Aorta (tissue), 5 donors: ENCODE measurements at regions not wholly inside any gene's neighbourhood (a gene's known extent, or its start where the extent isn't known, plus 50 kb on each side); places are given as distances from the start of the nearest gene placed in this dataset.

Experiments used
- ATAC-seq: fragments of 200-7000 bp; cut with Tn5 transposase; one replicate; pipeline ENCODE4 v1.9.1; 2022; ENCODE audit warnings: moderate library complexity; ENCODE audit not compliant: low FRiP score
- DNase-seq, 2 donors: peaks; one replicate each; pipeline ENCODE4 v3.0.0-alpha.2; 2020
- H3K27ac ChIP-seq, 2 donors: one replicate each; pipeline ENCODE4 v1.5.1; 2013; ENCODE audit warnings: low read length in 2 of 2, mild to moderate bottlenecking in 2 of 2, moderate library complexity in 2 of 2, control low read depth in 1 of 2, inconsistent platforms in 1 of 2, low read depth in 1 of 2
- H3K27me3 ChIP-seq, 2 donors: one replicate each; pipeline ENCODE4 v1.6.1; 2013; ENCODE audit warnings: control low read depth in 1 of 2, low read length in 1 of 2, mild to moderate bottlenecking in 1 of 2, moderate library complexity in 1 of 2; ENCODE audit not compliant: insufficient read depth in 2 of 2, control insufficient read depth in 1 of 2
- H3K36me3 ChIP-seq, 2 donors: one replicate each; pipeline ENCODE4 v1.6.1; 2013; ENCODE audit warnings: control low read depth in 1 of 2, low read length in 1 of 2, mild to moderate bottlenecking in 1 of 2; ENCODE audit not compliant: insufficient read depth in 2 of 2, control insufficient read depth in 1 of 2
- H3K4me1 ChIP-seq, 2 donors: one replicate each; pipeline ENCODE4 v1.6.1; 2013; ENCODE audit warnings: low read length in 2 of 2, control low read depth in 1 of 2, mild to moderate bottlenecking in 1 of 2, moderate library complexity in 1 of 2; ENCODE audit not compliant: insufficient read depth in 2 of 2, control insufficient read depth in 1 of 2
- H3K4me3 ChIP-seq, 2 donors: one replicate each; pipeline ENCODE4 v1.5.1; 2013; ENCODE audit warnings: low read length in 2 of 2, control low read depth in 1 of 2, mild to moderate bottlenecking in 1 of 2
- H3K9me3 ChIP-seq: one replicate; pipeline ENCODE4 v1.6.1; 2013; ENCODE audit warnings: mild to moderate bottlenecking, low read length; ENCODE audit not compliant: control insufficient read depth
- WGBS, 2 donors: extraction: QIAGEN DNeasy Blood & Tissue Kit; methylation state at CpG; one replicate each; pipeline ENCODE4 v1.1.7; 2013; 5-methylcytosine and 5-hydroxymethylcytosine counted together
- intact Hi-C, 2 donors: fragments of 100-400 bp; cut with DNase I; formaldehyde crosslinking; loops; one replicate each; pipeline versions ENCODE4 v1.14.2 to v1.15.0; 2022
- donor health status: healthy with polysubstance abuse.
- donor health status: Bipolar disorder and iron deficiency.
- donor health status: DM: no; HTN: no; CAD: no.
- donor health status: DM: no; HTN: no; CAD: no.
- donor health status: DM: yes; HTN: yes; CAD: no.

- WGBS, 2 donors: 27 to 29% methylated on average over 3 of the region's 3 CpGs
- DNase-seq: no peak
These were observed 144.5 kb downstream of the PPP1R3A start for GRCh38 chr7:113774182-113774807.

DNA sequence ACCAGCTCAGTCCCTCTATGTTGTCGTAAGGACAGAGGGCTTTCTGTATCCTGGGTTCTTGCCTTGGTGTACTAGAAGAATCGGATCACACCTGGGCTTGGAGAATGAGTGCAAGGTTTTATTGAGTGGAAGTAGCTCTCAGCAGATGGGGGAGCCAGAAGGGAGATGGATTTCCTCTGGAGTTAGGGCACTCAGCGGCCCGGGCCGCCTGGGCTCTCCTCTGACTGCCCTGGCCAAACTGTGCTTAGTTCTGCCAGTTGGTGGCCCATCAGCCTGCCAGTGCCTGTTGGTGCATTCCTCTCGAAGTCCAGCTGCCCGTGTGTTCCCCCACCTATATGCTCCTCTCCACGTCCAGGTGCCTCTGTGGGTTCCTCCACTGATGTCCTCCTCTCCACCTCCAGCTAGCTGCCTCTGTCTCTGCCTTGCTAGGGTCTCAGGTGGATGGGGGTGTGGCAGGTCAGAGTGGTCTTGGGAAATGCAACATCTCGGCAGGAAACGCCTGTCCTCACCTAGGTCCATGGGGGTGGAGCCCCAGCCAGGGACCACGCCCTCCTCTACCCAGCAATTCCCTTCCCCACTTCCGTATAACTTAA is 148.6 kb downstream of the PPP1R3A start:
- Histone ChIP-seq H3K4me1 (no peaks in the 10 kb centered on the region), H3K4me3 (no peak overlapping the region), H3K36me3 (no peaks in the 10 kb centered on the region), H3K27me3 (no peaks in the 10 kb centered on the region), H3K27ac (no peak overlapping the region), H3K9me3 (no peaks in the 10 kb centered on the region)
- ATAC-seq (no peak), DNase-seq (no peak)
- intact Hi-C loops: no loop called here
- WGBS, 2 donors: 93 to 95% methylated on average over 12 of the region's 12 CpGs

More at GRCh38 chr7:113774182-113774807, 144.5 kb downstream of the PPP1R3A start:
- Histone ChIP-seq H3K9me3 (no peaks in the 10 kb centered on the region), H3K4me1 (no peaks in the 10 kb centered on the region), H3K27ac (no peak overlapping the region), H3K36me3 (no peaks in the 10 kb centered on the region), H3K4me3 (no peak overlapping the region), H3K27me3 (no peaks in the 10 kb centered on the region)
- intact Hi-C loops: no loop called here
- peak; percentile 59 for ATAC-seq

- no peaks in the 10 kb centered on the region for H3K27me3 ChIP-seq
- no peaks in the 10 kb centered on the region for H3K36me3 ChIP-seq
- ATAC-seq: no peak
- H3K4me3 ChIP-seq: no peak overlapping the region
- 57 to 81% methylated on average over 1 of the region's 1 CpG for WGBS, 2 donors
- no peak for DNase-seq
- no peaks in the 10 kb centered on the region for H3K9me3 ChIP-seq
- H3K27ac ChIP-seq: no peak overlapping the region
- no peaks in the 10 kb centered on the region for H3K4me1 ChIP-seq
- intact Hi-C loops: no loop called here
These were observed 150.4 kb downstream of the PPP1R3A start for GRCh38 chr7:113768387-113768786.

DNA sequence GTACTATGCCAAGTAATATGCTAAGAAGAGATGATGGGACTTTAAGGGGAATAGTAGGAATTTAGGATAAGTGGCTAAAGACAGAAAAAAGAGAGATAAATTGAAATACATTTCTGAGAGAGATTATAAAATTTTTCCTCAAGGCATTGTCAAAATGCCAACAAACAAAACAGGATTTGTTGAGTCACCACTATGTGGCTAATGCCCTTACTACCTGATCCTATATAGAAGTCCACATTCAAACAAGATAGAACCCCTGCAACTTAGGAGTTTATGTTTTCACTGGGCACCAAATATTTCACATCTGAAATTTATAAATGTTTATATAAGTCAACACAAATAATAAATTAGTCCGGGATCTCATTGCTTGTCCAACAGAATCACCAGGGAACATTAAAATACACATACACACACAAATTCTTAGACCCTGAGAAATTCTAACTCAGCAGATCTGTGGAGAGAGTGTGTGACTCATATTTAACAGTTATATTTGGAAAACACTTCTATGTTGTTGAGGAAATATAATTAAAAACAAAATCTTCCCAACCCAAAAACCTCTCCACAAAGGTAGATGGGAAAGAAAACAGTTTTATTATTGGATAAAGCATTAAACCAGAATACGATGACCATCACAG is 154.3 kb downstream of the PPP1R3A start:
- Histone ChIP-seq H3K36me3 (no peaks in the 10 kb centered on the region), H3K4me1 (no peaks in the 10 kb centered on the region), H3K27ac (no peak overlapping the region), H3K27me3 (no peaks in the 10 kb centered on the region), H3K9me3 (no peaks in the 10 kb centered on the region), H3K4me3 (no peak overlapping the region)
- no peak for ATAC-seq
- WGBS, 2 donors: 37 to 39% methylated on average over 2 of the region's 2 CpGs
- DNase-seq: no peak
- intact Hi-C loops: no loop called here

DNA sequence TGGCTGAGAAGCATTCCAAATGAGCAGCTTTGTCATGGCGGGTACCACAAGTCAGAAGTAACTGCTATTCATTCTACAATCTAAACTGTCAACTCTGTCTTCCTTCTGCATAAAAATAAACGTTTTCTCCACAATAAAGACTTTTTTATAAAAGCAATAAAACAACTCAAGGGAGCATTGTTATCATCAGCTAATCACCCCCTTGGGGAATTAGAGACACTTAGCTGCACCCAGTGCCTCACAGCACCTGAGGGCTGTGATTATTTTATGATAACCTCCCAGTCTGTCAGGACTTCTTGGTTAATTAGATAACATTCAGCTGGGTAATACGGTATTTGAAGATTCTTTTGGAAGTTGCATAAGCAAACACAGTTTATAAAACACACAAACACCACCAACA is 155.6 kb downstream of the PPP1R3A start:
- DNase-seq (no peak), ATAC-seq (no peak)
- Histone ChIP-seq H3K36me3 (no peaks in the 10 kb centered on the region), H3K27me3 (no peaks in the 10 kb centered on the region), H3K4me1 (no peaks in the 10 kb centered on the region), H3K9me3 (no peaks in the 10 kb centered on the region), H3K27ac (no peak overlapping the region), H3K4me3 (no peak overlapping the region)
- intact Hi-C loops: no loop called here
- 68 to 75% methylated on average over 3 of the region's 3 CpGs for WGBS, 2 donors

DNA sequence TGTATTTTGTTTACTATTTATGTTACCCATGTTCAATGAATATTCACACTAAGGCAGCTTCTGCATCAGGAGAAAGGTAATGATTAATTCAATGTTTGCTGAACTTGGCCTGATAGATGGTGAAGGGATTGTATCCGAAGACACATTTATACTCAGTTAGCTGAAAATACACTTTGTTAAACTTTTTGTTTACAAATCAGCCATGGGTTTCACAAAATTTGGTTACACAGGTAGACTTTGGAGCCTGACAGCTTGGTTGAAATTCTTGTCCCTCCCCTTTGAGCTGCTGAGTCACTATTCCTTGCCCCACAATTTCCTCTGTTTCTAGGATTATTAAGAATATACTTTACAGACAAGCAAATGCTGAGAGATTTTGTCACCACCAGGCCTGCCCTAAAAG is 162.6 kb downstream of the PPP1R3A start:
- DNase-seq (no peak), ATAC-seq (no peak)
- Histone ChIP-seq H3K4me3 (no peak overlapping the region), H3K36me3 (no peaks in the 10 kb centered on the region), H3K9me3 (no peaks in the 10 kb centered on the region), H3K27ac (no peak overlapping the region), H3K27me3 (no peaks in the 10 kb centered on the region), H3K4me1 (no peaks in the 10 kb centered on the region)
- 99 to 100% methylated on average over 1 of the region's 1 CpG for WGBS, 2 donors
- intact Hi-C loops: no loop called here

GRCh38 chr7:113752689-113753088 is 166.1 kb downstream of the PPP1R3A start:
- WGBS, 2 donors: 84 to 85% methylated on average over 3 of the region's 3 CpGs
- Histone ChIP-seq H3K9me3 (peaks cover 1% of the 10 kb centered on the region), H3K27me3 (no peaks in the 10 kb centered on the region), H3K36me3 (no peaks in the 10 kb centered on the region), H3K27ac (no peak overlapping the region), H3K4me3 (no peak overlapping the region), H3K4me1 (no peaks in the 10 kb centered on the region)
- DNase-seq: no peak
- intact Hi-C loops: no loop called here
- ATAC-seq: no peak

- intact Hi-C loops: no loop called here
- H3K27ac ChIP-seq: no peak overlapping the region
- H3K4me3 ChIP-seq: no peak overlapping the region
- H3K27me3 ChIP-seq: no peaks in the 10 kb centered on the region
- WGBS, 2 donors: 58 to 64% methylated on average over 2 of the region's 2 CpGs
- no peaks in the 10 kb centered on the region for H3K4me1 ChIP-seq
- H3K9me3 ChIP-seq: peaks cover 1% of the 10 kb centered on the region
- DNase-seq (no peak), ATAC-seq (no peak)
- H3K36me3 ChIP-seq: no peaks in the 10 kb centered on the region
These were observed 166.5 kb downstream of the PPP1R3A start for GRCh38 chr7:113752289-113752688.

DNA sequence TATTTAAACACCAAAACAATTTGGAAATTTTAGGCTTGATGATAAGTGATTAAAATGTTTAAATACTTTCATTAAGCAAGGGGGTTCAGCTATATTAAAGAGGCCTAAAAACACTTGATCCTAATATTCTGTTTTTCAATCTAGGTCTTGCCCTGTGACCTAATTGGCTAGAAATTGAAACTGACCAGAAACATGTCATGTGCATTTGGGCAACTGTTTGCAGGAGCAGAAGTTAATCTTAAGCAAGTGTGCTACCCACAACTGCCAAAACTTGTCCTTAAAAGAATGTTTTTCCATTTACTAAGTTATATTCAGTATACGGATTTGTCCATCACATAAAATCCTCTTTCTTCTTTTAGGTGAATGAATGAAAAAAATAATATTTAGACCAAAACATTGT is 167.3 kb downstream of the PPP1R3A start:
- intact Hi-C loops: no loop called here
- 65 to 66% methylated on average over 1 of the region's 1 CpG for WGBS, 2 donors

More for the DNA sequence above, 167.3 kb downstream of the PPP1R3A start:
- H3K4me1 ChIP-seq: no peaks in the 10 kb centered on the region
- ATAC-seq: no peak
- no peak overlapping the region for H3K27ac ChIP-seq
- DNase-seq: no peak
- H3K27me3 ChIP-seq: no peaks in the 10 kb centered on the region
- H3K36me3 ChIP-seq: no peaks in the 10 kb centered on the region
- H3K4me3 ChIP-seq: no peak overlapping the region
- H3K9me3 ChIP-seq: peaks cover 1% of the 10 kb centered on the region
